ENCODE measurements at regions not wholly inside any gene's neighbourhood (a gene's known extent, or its start where the extent isn't known, plus 50 kb on each side); places are given as distances from the start of the nearest gene placed in this dataset.

- Histone ChIP-seq H3K18ac (ENCODE audit: extremely low read depth, low read length) (no peak overlapping the region), H3K23me2 (ENCODE audit: low read depth, low read length) (no peaks in the 10 kb centered on the region), H4K91ac (replicated peaks; ENCODE audit: insufficient read length, low read length) (no peak overlapping the region), H3K4me1 (replicated peaks in 1 of 4; ENCODE audit: control insufficient read depth in 3 of 4, insufficient read depth in 4 of 4, low read length in 3 of 4) (peaks cover 3 to 9% (median 5%) of the 10 kb centered on the region in 4 experiments; a peak in 4 of 7 replicates), H2BK120ac (replicated peaks; ENCODE audit: low read depth, low read length) (no peak overlapping the region), H3K4ac (replicated peaks; ENCODE audit: insufficient read length, low read depth, low read length) (no peak overlapping the region), H3K14ac (ENCODE audit: insufficient read length) (no peak overlapping the region), H2AK5ac (ENCODE audit: low read depth, low read length) (no peak overlapping the region), H3K27me3 (replicated peaks in 1 of 4; ENCODE audit: control insufficient read depth in 3 of 4, extremely low read depth in 1 of 4, insufficient read depth in 3 of 4, low read length in 3 of 4) (no peaks in the 10 kb centered on the region), H2AFZ (ENCODE audit: low read length) (no peak overlapping the region), H2BK12ac (ENCODE audit: low read depth, low read length) (no peak overlapping the region), H3K4me2 (ENCODE audit: insufficient read depth in 1 of 2, low read depth in 2 of 2, low read length in 2 of 2) (no peak overlapping the region), H3K79me1 (ENCODE audit: low read depth, low read length) (no peaks in the 10 kb centered on the region), H4K5ac (ENCODE audit: insufficient read length, low read depth, low read length) (no peak overlapping the region), H3K36me3 (ENCODE audit: control insufficient read depth in 2 of 4, insufficient read depth in 4 of 4, low read length in 3 of 4) (no peaks in the 10 kb centered on the region), H3K9me3 (ENCODE audit: insufficient read depth in 2 of 2, low read depth in 1 of 2, low read length in 1 of 2) (no peaks in the 10 kb centered on the region), H3K56ac (replicated peaks; ENCODE audit: insufficient read length, low read depth, low read length) (no peak overlapping the region), H2BK5ac (ENCODE audit: low read depth, low read length) (no peak overlapping the region), H3K79me2 (ENCODE audit: control insufficient read depth in 1 of 2, insufficient read depth in 2 of 2, low read length in 2 of 2) (no peaks in the 10 kb centered on the region), H2BK15ac (ENCODE audit: low read length) (no peak overlapping the region), H3K23ac (ENCODE audit: insufficient read length) (no peak overlapping the region), H4K8ac (ENCODE audit: extremely low read depth, insufficient read depth, low read length) (no peak overlapping the region), H2BK20ac (ENCODE audit: low read length) (no peak overlapping the region), H4K20me1 (replicated peaks in 1 of 2; ENCODE audit: control insufficient read depth in 1 of 2, insufficient read depth in 2 of 2, low read length in 2 of 2) (no peaks in the 10 kb centered on the region), H3K4me3 (ENCODE audit: extremely low read depth in 1 of 4, insufficient read depth in 2 of 4, low read depth in 3 of 4, low read length in 4 of 4) (no peak overlapping the region), H3K27ac (ENCODE audit: low read depth, low read length) (no peak overlapping the region), H3K9ac (replicated peaks in 1 of 4; ENCODE audit: extremely low read depth in 1 of 4, low read depth in 3 of 4, low read length in 3 of 4) (no peak overlapping the region)
- POLR2A ChIA-PET (ENCODE audit: partially characterized antibody), result no interaction called here
- 87% methylated on average over 8 of the region's 8 CpGs; no CpG with 5 or more reads in 1 of the 2 experiments for WGBS, 2 experiments (ENCODE audit: extremely low coverage in 1 of 2, insufficient coverage in 1 of 2, insufficient read length in 1 of 2, insufficient replicate concordance in 2 of 2, low coverage in 1 of 2, low lambda C conversion rate in 2 of 2, missing lambda C conversion rate in 1 of 2)
- FAIRE-seq, result no peak
- CTCF ChIA-PET (ENCODE audit: partially characterized antibody), result interaction anchor here (0.6 to 1.9 kb wide), 4 partner anchors 9 to 232 kb away, joined by 3 to 5 read pairs (median 3); no protein-coding TSS in a partner anchor
- no peak for DNase-seq (ENCODE audit: low read depth in 1 of 2, low spot score in 2 of 2)
- no peak for TF ChIP-seq MAFK (IDR thresholded peaks at IDR 0.05; ENCODE audit: low read depth, low read length)
- no peak for TF ChIP-seq CTCF (IDR thresholded peaks at IDR 0.05; ENCODE audit: control extremely low read depth in 1 of 3, insufficient read depth in 1 of 3, low read depth in 1 of 3, low read length in 3 of 3)
- TF ChIP-seq RAD21 (IDR thresholded peaks at IDR 0.05 in 1 of 2, conservative IDR thresholded peaks at IDR 0.05 in 1 of 2; ENCODE audit: low read depth in 2 of 2, low read length in 2 of 2), result no peak
- TF ChIP-seq SIN3A (conservative IDR thresholded peaks at IDR 0.05 in 1 of 2, IDR thresholded peaks at IDR 0.05 in 1 of 2; ENCODE audit: low read depth in 1 of 2, low read length in 2 of 2), result no peak
- TF ChIP-seq, protein P1, sequence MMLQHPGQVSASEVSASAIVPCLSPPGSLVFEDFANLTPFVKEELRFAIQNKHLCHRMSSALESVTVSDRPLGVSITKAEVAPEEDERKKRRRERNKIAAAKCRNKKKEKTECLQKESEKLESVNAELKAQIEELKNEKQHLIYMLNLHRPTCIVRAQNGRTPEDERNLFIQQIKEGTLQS (IDR thresholded peaks at IDR 0.05; ENCODE audit: insufficient read depth, low read depth, low read length), result no peak
- TF ChIP-seq BCL11A (IDR thresholded peaks at IDR 0.05; ENCODE audit: low read depth in 2 of 2, low read length in 2 of 2), result no peak
- no peak for TF ChIP-seq USF2 (IDR thresholded peaks at IDR 0.05; ENCODE audit: low read length)
- TF ChIP-seq SP4 (IDR thresholded peaks at IDR 0.05; ENCODE audit: low read length), result no peak
- no peak for TF ChIP-seq POU5F1 (IDR thresholded peaks at IDR 0.05; ENCODE audit: low read depth, low read length)
- TF ChIP-seq TAF1 (IDR thresholded peaks at IDR 0.05; ENCODE audit: low read depth, low read length), result no peak
Observed at GRCh38 chr9:134548185-134548584, 93.4 kb upstream of the COL5A1 start.
